Astrocyte (in vitro differentiated cells and primary cell): ENCODE measurements at regions not wholly inside any gene's neighbourhood (a gene's known extent, or its start where the extent isn't known, plus 50 kb on each side); places are given as distances from the start of the nearest gene placed in this dataset.

Source experiments
- DNase-seq: peaks from one replicate; pipeline ENCODE4 v3.0.0-alpha.2; 2010; ENCODE audit warnings: low read depth
- FAIRE-seq: peaks from 2 replicates; lab custom pipeline; 2011; peaks lifted over from hg19 to GRCh38; lab: Jason Lieb, UNC
- H2AFZ ChIP-seq: 2 replicates; pipeline ENCODE4 v1.6.0; 2012; ENCODE audit warnings: low read depth, low read length, inconsistent platforms
- H3K27ac ChIP-seq: 2 replicates; pipeline ENCODE4 v1.5.1; 2011; ENCODE audit warnings: low read depth, low read length, inconsistent platforms
- H3K27me3 ChIP-seq: 2 replicates; pipeline ENCODE4 v1.6.0; 2011; ENCODE audit warnings: low read length, inconsistent platforms; ENCODE audit not compliant: insufficient read depth
- H3K36me3 ChIP-seq: 2 replicates; pipeline ENCODE4 v1.5.1; 2011; ENCODE audit warnings: low read length, inconsistent platforms; ENCODE audit not compliant: insufficient read depth
- H3K4me1 ChIP-seq: 2 replicates; pipeline ENCODE4 v1.5.1; 2011; ENCODE audit warnings: low read length, inconsistent platforms; ENCODE audit not compliant: insufficient read depth
- H3K4me2 ChIP-seq: 2 replicates; pipeline ENCODE4 v1.6.0; 2012; ENCODE audit warnings: low read length, inconsistent platforms
- H3K4me3 ChIP-seq: 2 replicates; pipeline ENCODE4 v1.5.1; 2011; ENCODE audit warnings: low read depth, mild to moderate bottlenecking, low read length, inconsistent platforms; ENCODE audit not compliant: insufficient read depth
- H3K79me2 ChIP-seq: 2 replicates; pipeline ENCODE4 v1.6.0; 2012; ENCODE audit warnings: mild to moderate bottlenecking, low read length, inconsistent platforms; ENCODE audit not compliant: insufficient read depth
- H3K9ac ChIP-seq: 2 replicates; pipeline ENCODE4 v1.6.0; 2012; ENCODE audit warnings: mild to moderate bottlenecking, low read length, inconsistent platforms
- H3K9me3 ChIP-seq: 2 replicates; pipeline ENCODE4 v1.5.1; 2012; ENCODE audit warnings: low read depth, mild to moderate bottlenecking, low read length, inconsistent platforms; ENCODE audit not compliant: insufficient read depth
- H4K20me1 ChIP-seq: 2 replicates; pipeline ENCODE4 v1.6.0; 2012; ENCODE audit warnings: low read length, inconsistent platforms; ENCODE audit not compliant: insufficient read depth
- H3K27ac Mint-ChIP-seq: one replicate; pipeline ENCODE4 v1.8.0; 2021; ENCODE audit warnings: mild to moderate bottlenecking, mixed read lengths; ENCODE audit not compliant: unreplicated experiment
- H3K27me3 Mint-ChIP-seq: one replicate; pipeline ENCODE4 v1.8.0; 2021; ENCODE audit warnings: low read depth, mixed read lengths; ENCODE audit not compliant: unreplicated experiment
- H3K36me3 Mint-ChIP-seq: one replicate; pipeline ENCODE4 v1.8.0; 2021; ENCODE audit warnings: low read depth, mixed read lengths; ENCODE audit not compliant: unreplicated experiment
- H3K4me1 Mint-ChIP-seq: one replicate; pipeline ENCODE4 v1.8.0; 2021; ENCODE audit warnings: low read depth, mixed read lengths; ENCODE audit not compliant: unreplicated experiment
- H3K4me3 Mint-ChIP-seq: one replicate; pipeline ENCODE4 v1.8.0; 2021; ENCODE audit warnings: mild to moderate bottlenecking, moderate library complexity, mixed read lengths; ENCODE audit not compliant: unreplicated experiment
- H3K9me3 Mint-ChIP-seq: one replicate; pipeline ENCODE4 v1.8.0; 2021; ENCODE audit warnings: mild to moderate bottlenecking, mixed read lengths; ENCODE audit not compliant: unreplicated experiment
- CTCF ChIP-seq: IDR thresholded peaks from 2 replicates; pipeline ENCODE4 v1.5.1; 2011; ENCODE audit warnings: low read depth, mild to moderate bottlenecking, inconsistent platforms, low read length, moderate library complexity; ENCODE audit not compliant: insufficient read depth
- EZH2 ChIP-seq: IDR thresholded peaks from 2 replicates; pipeline ENCODE4 v1.6.1; 2012; ENCODE audit warnings: mild to moderate bottlenecking, low read length, inconsistent platforms; ENCODE audit not compliant: insufficient read depth

GRCh38 chrX:42837747-42838146, 59.8 kb upstream of the PPP1R2C start:
- Histone ChIP-seq H3K27me3 (no peaks in the 10 kb centered on the region), H4K20me1 (no peaks in the 10 kb centered on the region), H3K36me3 (no peaks in the 10 kb centered on the region), H3K27ac (no peak overlapping the region), H3K4me3 (no peak overlapping the region), H3K9me3 (no peaks in the 10 kb centered on the region), H3K4me1 (no peaks in the 10 kb centered on the region), H3K9ac (no peak overlapping the region), H2AFZ (no peak overlapping the region), H3K79me2 (no peaks in the 10 kb centered on the region), H3K4me2 (no peak overlapping the region)
- TF ChIP-seq EZH2 = no peak
- TF ChIP-seq CTCF = no peak
- H3K9me3 Mint-ChIP-seq = no peaks in the 10 kb centered on the region
- no peak overlapping the region for H3K4me3 Mint-ChIP-seq
- FAIRE-seq = peak; percentile 83
- H3K4me1 Mint-ChIP-seq = peaks cover 7% of the 10 kb centered on the region
- no peaks in the 10 kb centered on the region for H3K27me3 Mint-ChIP-seq
- no peak overlapping the region for H3K27ac Mint-ChIP-seq
- H3K36me3 Mint-ChIP-seq = no peaks in the 10 kb centered on the region
- no peak for DNase-seq

- Histone ChIP-seq H3K36me3 (no peaks in the 10 kb centered on the region), H3K9me3 (no peaks in the 10 kb centered on the region), H2AFZ (no peak overlapping the region), H3K27me3 (no peaks in the 10 kb centered on the region), H3K27ac (no peak overlapping the region), H3K9ac (no peak overlapping the region), H3K4me2 (no peak overlapping the region), H3K4me1 (no peaks in the 10 kb centered on the region), H4K20me1 (no peaks in the 10 kb centered on the region), H3K4me3 (no peak overlapping the region), H3K79me2 (no peaks in the 10 kb centered on the region)
- FAIRE-seq (peak; percentile 39), DNase-seq (no peak)
- Mint-ChIP-seq H3K27ac (no peak overlapping the region), H3K4me3 (no peak overlapping the region), H3K4me1 (peaks cover 3% of the 10 kb centered on the region), H3K36me3 (no peaks in the 10 kb centered on the region), H3K27me3 (no peaks in the 10 kb centered on the region), H3K9me3 (no peaks in the 10 kb centered on the region)
- TF ChIP-seq CTCF = no peak
- no peak for TF ChIP-seq EZH2
Measured at GRCh38 chrX:42839632-42840031, 61.7 kb upstream of the PPP1R2C start.

- H3K36me3 Mint-ChIP-seq = no peaks in the 10 kb centered on the region
- H3K27ac Mint-ChIP-seq = no peak overlapping the region
- no peaks in the 10 kb centered on the region for H4K20me1 ChIP-seq
- no peaks in the 10 kb centered on the region for H3K36me3 ChIP-seq
- no peak overlapping the region for H3K4me2 ChIP-seq
- peaks cover 2% of the 10 kb centered on the region for H3K4me1 Mint-ChIP-seq
- H3K4me3 ChIP-seq = no peak overlapping the region
- TF ChIP-seq CTCF = no peak
- TF ChIP-seq EZH2 = no peak
- peak; percentile 2 for DNase-seq
- no peak overlapping the region for H2AFZ ChIP-seq
- H3K9me3 Mint-ChIP-seq = no peaks in the 10 kb centered on the region
- H3K79me2 ChIP-seq = no peaks in the 10 kb centered on the region
- H3K9ac ChIP-seq = no peak overlapping the region
- no peaks in the 10 kb centered on the region for H3K27me3 Mint-ChIP-seq
- no peaks in the 10 kb centered on the region for H3K27me3 ChIP-seq
- no peaks in the 10 kb centered on the region for H3K4me1 ChIP-seq
- peak; percentile 50 for FAIRE-seq
- H3K27ac ChIP-seq = no peak overlapping the region
- no peak overlapping the region for H3K4me3 Mint-ChIP-seq
- H3K9me3 ChIP-seq = no peaks in the 10 kb centered on the region
Measured at GRCh38 chrX:42846741-42847140, 68.8 kb upstream of the PPP1R2C start.
